PC-3 (cell line): ENCODE measurements at regions not wholly inside any gene's neighbourhood (a gene's known extent, or its start where the extent isn't known, plus 50 kb on each side); places are given as distances from the start of the nearest gene placed in this dataset.

Experiments used
- ATAC-seq: fragments of 200-7000 bp; cut with Tn5 transposase; 2 replicates; pipeline ENCODE4 v1.9.1; 2020; ENCODE audit warnings: mild to moderate bottlenecking, moderate library complexity
- BruUV-seq: library from RNA; stranded (reverse); fragments of 400-500 nt; replicated peaks from 2 replicates; lab custom pipeline; 2021; lab: Mats Ljungman, UMichigan
- CTCF ChIA-PET: fragments of 300-600 bp; sonication (Branson Sonifier 250); formaldehyde crosslinking; loops from one replicate; lab custom pipeline; 2022; ENCODE audit warnings: antibody characterized with exemption; lab: Charles Lee
- POLR2A ChIA-PET: fragments of 300-600 bp; sonication (Branson Sonifier 250); formaldehyde crosslinking; loops from one replicate; lab custom pipeline; 2022; ENCODE audit warnings: antibody characterized with exemption; ENCODE audit not compliant: unreplicated experiment; lab: Charles Lee
- DNase-seq: peaks from one replicate; pipeline ENCODE4 v3.0.0-alpha.2; 2015
- H2AFZ ChIP-seq: fragments of 300-600 bp; sonication (generic); 2 replicates; pipeline ENCODE4 v1.6.0; 2016; ENCODE audit warnings: antibody characterized with exemption, low read length
- H3F3A ChIP-seq: fragments of 300-600 bp; sonication (generic); one replicate; pipeline ENCODE4 v1.6.0; 2017; ENCODE audit warnings: antibody characterized with exemption, low read length, control low read depth, mild to moderate bottlenecking; ENCODE audit not compliant: unreplicated experiment
- H3K27ac ChIP-seq: fragments of 300-600 bp; sonication (generic); 2 replicates; pipeline ENCODE4 v1.5.1; 2016; ENCODE audit warnings: mild to moderate bottlenecking, low read length
- H3K27me3 ChIP-seq: fragments of 300-600 bp; sonication (generic); 2 replicates; pipeline ENCODE4 v1.6.1; 2016; ENCODE audit warnings: low read length, mixed read lengths
- H3K36me3 ChIP-seq: fragments of 300-600 bp; sonication (generic); 2 replicates; pipeline ENCODE4 v1.6.1; 2016; ENCODE audit warnings: low read depth, mixed run types, low read length, mixed read lengths
- H3K4me1 ChIP-seq: fragments of 300-600 bp; sonication (generic); 2 replicates; pipeline ENCODE4 v1.5.1; 2016; ENCODE audit warnings: low read length; ENCODE audit not compliant: insufficient read depth
- H3K4me2 ChIP-seq: fragments of 300-600 bp; sonication (generic); 2 replicates; pipeline ENCODE4 v1.6.0; 2016; ENCODE audit warnings: low read length
- H3K4me3 ChIP-seq: fragments of 300-600 bp; sonication (generic); 2 replicates; pipeline ENCODE4 v1.5.1; 2016; ENCODE audit warnings: mild to moderate bottlenecking, low read length, mixed read lengths
- H3K79me2 ChIP-seq: fragments of 300-600 bp; sonication (generic); 2 replicates; pipeline ENCODE4 v1.6.1; 2017; ENCODE audit warnings: low read length, mixed read lengths
- H3K9ac ChIP-seq: fragments of 300-600 bp; sonication (generic); 2 replicates; pipeline ENCODE4 v1.6.0; 2016; ENCODE audit warnings: mild to moderate bottlenecking, low read length
- H3K9me2 ChIP-seq: fragments of 300-600 bp; sonication (generic); replicated peaks from 2 replicates; pipeline ENCODE4 v1.6.1; 2016; ENCODE audit warnings: mixed run types, low read length, mixed read lengths
- H3K9me3 ChIP-seq: fragments of 300-600 bp; sonication (generic); 2 replicates; pipeline ENCODE4 v1.6.1; 2016; ENCODE audit warnings: low read length, mixed read lengths
- H4K20me1 ChIP-seq: fragments of 300-600 bp; sonication (generic); 2 replicates; pipeline ENCODE4 v1.6.1; 2016; ENCODE audit warnings: low read length, mixed read lengths
- EZH2 ChIP-seq: fragments of 300-600 bp; sonication (generic); IDR thresholded peaks from one replicate; pipeline ENCODE4 v1.6.1; 2017; ENCODE audit warnings: antibody characterized with exemption, mild to moderate bottlenecking, low read length; ENCODE audit not compliant: unreplicated experiment
- EZH2phosphoT487 ChIP-seq: fragments of 300-600 bp; sonication (generic); IDR thresholded peaks from 2 replicates; pipeline ENCODE4 v1.6.1; 2018; ENCODE audit warnings: mild to moderate bottlenecking, antibody characterized with exemption, low read length, borderline replicate concordance
- intact Hi-C: fragments of 100-400 bp; cut with micrococcal nuclease; formaldehyde crosslinking; loops from 2 replicates; pipeline ENCODE4 v1.9.0; 2023
- TF ChIP-seq, protein P1 (sequence below): fragments of 300-600 bp; sonication (generic); conservative IDR thresholded peaks from 2 replicates; pipeline ENCODE4 v1.5.1; 2017; ENCODE audit warnings: antibody characterized with exemption, low read depth, mild to moderate bottlenecking, low read length

DNA sequence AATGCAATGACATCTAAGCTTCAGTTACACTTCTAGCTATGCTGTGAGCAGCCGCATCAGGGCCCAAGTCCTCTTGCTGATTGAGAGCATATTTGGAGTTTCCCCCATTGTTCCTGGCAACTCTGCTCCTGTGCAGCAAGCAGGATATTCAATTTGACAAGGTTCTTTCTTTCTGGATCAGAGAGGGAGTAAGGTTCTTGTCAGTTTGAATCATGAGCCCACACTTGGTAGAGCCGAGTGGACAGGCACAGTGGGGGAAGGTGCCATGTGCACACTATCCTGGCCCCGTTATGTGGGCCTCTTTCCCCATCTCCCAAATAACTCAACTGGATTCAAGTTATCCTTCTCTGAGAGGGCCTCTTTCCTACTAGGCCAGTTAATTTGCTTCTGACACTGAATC, 385.4 kb downstream of the ZIC1 start:
- no peak for DNase-seq
- no TSS peak for BruUV-seq
- intact Hi-C loops = no loop called here

GRCh38 chr3:147795418-147795817, 386.3 kb downstream of the ZIC1 start:
- intact Hi-C loops = no loop called here
- Histone ChIP-seq H3K36me3 (no peaks in the 10 kb centered on the region), H3K27me3 (0 out of 2 replicates have a peak, but pooled peaks cover 6% of the 10 kb centered on the region), H2AFZ (no peak overlapping the region), H3F3A (no peaks in the 10 kb centered on the region), H3K4me3 (no peak overlapping the region), H4K20me1 (no peaks in the 10 kb centered on the region), H3K9me2 (no peaks in the 10 kb centered on the region), H3K4me2 (no peak overlapping the region), H3K79me2 (no peaks in the 10 kb centered on the region), H3K4me1 (no peaks in the 10 kb centered on the region), H3K9me3 (no peaks in the 10 kb centered on the region), H3K9ac (no peak overlapping the region), H3K27ac (no peak overlapping the region)
- POLR2A ChIA-PET = interaction anchor here (0.6 kb wide), 1 partner anchor 93 kb away, joined by 3 read pairs; no protein-coding TSS in a partner anchor
- TF ChIP-seq, protein P1, sequence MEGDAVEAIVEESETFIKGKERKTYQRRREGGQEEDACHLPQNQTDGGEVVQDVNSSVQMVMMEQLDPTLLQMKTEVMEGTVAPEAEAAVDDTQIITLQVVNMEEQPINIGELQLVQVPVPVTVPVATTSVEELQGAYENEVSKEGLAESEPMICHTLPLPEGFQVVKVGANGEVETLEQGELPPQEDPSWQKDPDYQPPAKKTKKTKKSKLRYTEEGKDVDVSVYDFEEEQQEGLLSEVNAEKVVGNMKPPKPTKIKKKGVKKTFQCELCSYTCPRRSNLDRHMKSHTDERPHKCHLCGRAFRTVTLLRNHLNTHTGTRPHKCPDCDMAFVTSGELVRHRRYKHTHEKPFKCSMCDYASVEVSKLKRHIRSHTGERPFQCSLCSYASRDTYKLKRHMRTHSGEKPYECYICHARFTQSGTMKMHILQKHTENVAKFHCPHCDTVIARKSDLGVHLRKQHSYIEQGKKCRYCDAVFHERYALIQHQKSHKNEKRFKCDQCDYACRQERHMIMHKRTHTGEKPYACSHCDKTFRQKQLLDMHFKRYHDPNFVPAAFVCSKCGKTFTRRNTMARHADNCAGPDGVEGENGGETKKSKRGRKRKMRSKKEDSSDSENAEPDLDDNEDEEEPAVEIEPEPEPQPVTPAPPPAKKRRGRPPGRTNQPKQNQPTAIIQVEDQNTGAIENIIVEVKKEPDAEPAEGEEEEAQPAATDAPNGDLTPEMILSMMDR = no peak
- TF ChIP-seq EZH2phosphoT487 = no peak
- no peak for TF ChIP-seq EZH2
- CTCF ChIA-PET = no interaction called here
- ATAC-seq (no peak), DNase-seq (no peak)
- no TSS peak for BruUV-seq

More for the DNA sequence above, 385.4 kb downstream of the ZIC1 start:
- no peaks in the 10 kb centered on the region for H3K4me1 ChIP-seq
- no peak overlapping the region for H3K4me2 ChIP-seq
- no peak overlapping the region for H3K27ac ChIP-seq
- no peak overlapping the region for H2AFZ ChIP-seq
- no peaks in the 10 kb centered on the region for H3K79me2 ChIP-seq
- H3K9ac ChIP-seq = no peak overlapping the region
- ATAC-seq = no peak
- no peak overlapping the region for H3K4me3 ChIP-seq
- H4K20me1 ChIP-seq = no peaks in the 10 kb centered on the region
- ChIA-PET POLR2A (no interaction called here), CTCF (no interaction called here)
- TF ChIP-seq, protein P1 = no peak
- no peak for TF ChIP-seq EZH2phosphoT487
- no peak for TF ChIP-seq EZH2
- 0 out of 2 replicates have a peak, but pooled peaks cover 10% of the 10 kb centered on the region for H3K27me3 ChIP-seq
- H3K36me3 ChIP-seq = no peaks in the 10 kb centered on the region
- H3F3A ChIP-seq = no peaks in the 10 kb centered on the region
- H3K9me3 ChIP-seq = no peaks in the 10 kb centered on the region
- no peaks in the 10 kb centered on the region for H3K9me2 ChIP-seq

DNA sequence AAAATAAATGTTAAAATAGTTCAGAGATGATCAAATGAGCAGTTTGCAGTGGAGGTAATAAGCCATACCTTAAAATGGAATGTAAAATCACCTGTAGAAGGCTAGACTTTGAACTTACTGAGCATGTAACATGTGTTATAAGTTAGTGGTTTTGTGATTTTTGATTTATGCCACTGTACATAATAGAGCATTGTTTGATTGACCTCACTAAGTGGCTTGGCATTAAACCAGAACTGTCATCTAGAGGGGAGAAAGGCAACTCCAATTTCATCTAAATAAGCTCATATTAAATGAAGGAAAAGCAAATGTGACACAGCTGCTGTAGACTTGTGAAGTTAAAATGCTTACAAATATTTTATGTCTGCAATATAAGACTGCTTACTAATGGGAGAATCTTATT, 387.9 kb downstream of the ZIC1 start:
- intact Hi-C loops = no loop called here
- H3K9ac ChIP-seq = no peak overlapping the region
- POLR2A ChIA-PET = no interaction called here
- no peaks in the 10 kb centered on the region for H3K79me2 ChIP-seq
- H3K4me3 ChIP-seq = no peak overlapping the region
- TF ChIP-seq EZH2 (no peak), EZH2phosphoT487 (no peak)
- TF ChIP-seq, protein P1 = no peak
- no peak overlapping the region for H3K4me2 ChIP-seq
- H4K20me1 ChIP-seq = no peaks in the 10 kb centered on the region
- no peak overlapping the region for H2AFZ ChIP-seq
- CTCF ChIA-PET = no interaction called here
- no peaks in the 10 kb centered on the region for H3F3A ChIP-seq
- H3K36me3 ChIP-seq = no peaks in the 10 kb centered on the region
- H3K4me1 ChIP-seq = no peaks in the 10 kb centered on the region
- no peak overlapping the region for H3K27ac ChIP-seq
- no peak for DNase-seq
- H3K9me3 ChIP-seq = no peaks in the 10 kb centered on the region
- BruUV-seq = no TSS peak
- no peaks in the 10 kb centered on the region for H3K9me2 ChIP-seq
- no peak for ATAC-seq
- H3K27me3 ChIP-seq = 0 out of 2 replicates have a peak, but pooled peaks cover 6% of the 10 kb centered on the region
